AG04449 (cell line): ENCODE measurements at regions not wholly inside any gene's neighbourhood (a gene's known extent, or its start where the extent isn't known, plus 50 kb on each side); places are given as distances from the start of the nearest gene placed in this dataset.

Source experiments
- CTCF ChIA-PET: fragments of 350-600 bp; formaldehyde crosslinking; extraction: SDS; loops from one replicate; lab custom pipeline; 2021; ENCODE audit warnings: antibody characterized with exemption; lab: Yijun Ruan, JAX
- POLR2A ChIA-PET: fragments of 400-600, 350-600 bp; formaldehyde crosslinking; extraction: SDS; loops from one replicate; lab custom pipeline; 2020; ENCODE audit warnings: antibody characterized with exemption, inconsistent platforms; lab: Yijun Ruan, JAX
- DNase-seq: peaks from one replicate; pipeline ENCODE4 v3.0.0-alpha.2; 2010; ENCODE audit warnings: low read depth, low spot score
- H3K4me3 ChIP-seq: 2 replicates; pipeline ENCODE4 v1.5.1; 2011; ENCODE audit warnings: low read depth, mild to moderate bottlenecking, control low read depth, low read length
- CTCF ChIP-seq: IDR thresholded peaks from one replicate; pipeline ENCODE4 v1.5.1; 2011; ENCODE audit warnings: mild to moderate bottlenecking, moderate library complexity, low read length, control low read depth, inconsistent platforms; ENCODE audit not compliant: insufficient read depth; ENCODE audit errors: missing control alignments

- CTCF ChIA-PET: interaction anchor here (1.0 kb wide), 1 partner anchor 19 kb away, joined by 3 read pairs; no protein-coding TSS in a partner anchor
- no peak for TF ChIP-seq CTCF
- DNase-seq: no peak
- POLR2A ChIA-PET: interaction anchor here (0.5 kb wide), 1 partner anchor 141 kb away, joined by 3 read pairs; no protein-coding TSS in a partner anchor
- H3K4me3 ChIP-seq: no peak overlapping the region
Measured at GRCh38 chr5:111602817-111603445, 90.6 kb upstream of the STARD4 start.

GRCh38 chr5:111598996-111599395 lies 86.7 kb upstream of the STARD4 start:
- no peak overlapping the region for H3K4me3 ChIP-seq
- POLR2A ChIA-PET: no interaction called here
- no peak for DNase-seq
- no peak for TF ChIP-seq CTCF
- CTCF ChIA-PET: no interaction called here

- ChIA-PET CTCF (interaction anchor here (1.0 kb wide), 1 partner anchor 12 kb away, joined by 3 read pairs; no protein-coding TSS in a partner anchor), POLR2A (no interaction called here)
- no peak overlapping the region for H3K4me3 ChIP-seq
- TF ChIP-seq CTCF: no peak
- DNase-seq: no peak
Measured at GRCh38 chr5:111597491-111597890, 85.2 kb upstream of the STARD4 start.

GRCh38 chr5:111596705-111597104 lies 84.4 kb upstream of the STARD4 start:
- DNase-seq: no peak
- TF ChIP-seq CTCF: no peak
- CTCF ChIA-PET: no interaction called here
- POLR2A ChIA-PET: no interaction called here
- H3K4me3 ChIP-seq: no peak overlapping the region

GRCh38 chr5:111595425-111595824 lies 83.1 kb upstream of the STARD4 start:
- H3K4me3 ChIP-seq: no peak overlapping the region
- ChIA-PET CTCF (no interaction called here), POLR2A (no interaction called here)
- DNase-seq: no peak
- TF ChIP-seq CTCF: no peak

GRCh38 chr5:111589316-111589715 lies 77.0 kb upstream of the STARD4 start:
- TF ChIP-seq CTCF: no peak
- POLR2A ChIA-PET: no interaction called here
- no peak overlapping the region for H3K4me3 ChIP-seq
- CTCF ChIA-PET: no interaction called here
- no peak for DNase-seq
